Keratinocyte (primary cell): ENCODE measurements at regions not wholly inside any gene's neighbourhood (a gene's known extent, or its start where the extent isn't known, plus 50 kb on each side); places are given as distances from the start of the nearest gene placed in this dataset.

ENCODE experiments used
- DNase-seq: peaks from one replicate; pipeline ENCODE4 v3.0.0-alpha.2; 2011; ENCODE audit warnings: low read depth, missing footprints, low spot score
- FAIRE-seq: peaks from 2 replicates; lab custom pipeline; 2011; peaks lifted over from hg19 to GRCh38; lab: Jason Lieb, UNC
- H2AFZ ChIP-seq: 2 replicates; pipeline ENCODE4 v1.6.0; 2012; ENCODE audit warnings: low read length, control low read depth, inconsistent platforms; ENCODE audit not compliant: control insufficient read depth
- H3K27ac ChIP-seq: 2 replicates; pipeline ENCODE4 v1.5.1; 2011; ENCODE audit warnings: low read length; ENCODE audit not compliant: control insufficient read depth, insufficient read depth
- H3K27me3 ChIP-seq: 3 replicates; pipeline ENCODE4 v1.6.0; 2011; ENCODE audit warnings: low read length; ENCODE audit not compliant: control insufficient read depth, insufficient read depth; ENCODE audit errors: extremely low read depth
- H3K36me3 ChIP-seq, 2 experiments: 2 replicates in 1 of 2; 3 replicates in 1 of 2; pipeline ENCODE4 v1.5.1; 2011; ENCODE audit warnings: low read length in 2 of 2, mild to moderate bottlenecking in 1 of 2; ENCODE audit not compliant: control insufficient read depth in 2 of 2, insufficient read depth in 2 of 2; ENCODE audit errors: extremely low read depth in 1 of 2
- H3K4me1 ChIP-seq: 3 replicates; pipeline ENCODE4 v1.5.1; 2011; ENCODE audit warnings: low read length; ENCODE audit not compliant: control insufficient read depth, insufficient read depth; ENCODE audit errors: extremely low read depth
- H3K4me2 ChIP-seq: 3 replicates; pipeline ENCODE4 v1.6.0; 2011; ENCODE audit warnings: low read depth, low read length; ENCODE audit not compliant: control insufficient read depth, insufficient read depth; ENCODE audit errors: extremely low read depth
- H3K4me3 ChIP-seq, 3 experiments: fragments of 200-600 bp in 1 of 3; sonication (generic) in 1 of 3; 2 replicates in 2 of 3; 3 replicates in 1 of 3; pipeline ENCODE4 v1.5.1; 2011 to 2016; ENCODE audit warnings: low read length in 3 of 3, mild to moderate bottlenecking in 3 of 3, control low read depth in 2 of 3, inconsistent platforms in 1 of 3, low read depth in 1 of 3, mixed read lengths in 1 of 3, mixed run types in 1 of 3, moderate library complexity in 1 of 3; ENCODE audit not compliant: control insufficient read depth in 2 of 3, insufficient read depth in 2 of 3; ENCODE audit errors: extremely low read depth in 1 of 3
- H3K79me2 ChIP-seq: 2 replicates; pipeline ENCODE4 v1.6.0; 2012; ENCODE audit warnings: low read length; ENCODE audit not compliant: control insufficient read depth, insufficient read depth
- H3K9ac ChIP-seq: 3 replicates; pipeline ENCODE4 v1.6.0; 2011; ENCODE audit warnings: low read length; ENCODE audit not compliant: control insufficient read depth, insufficient read depth; ENCODE audit errors: extremely low read depth
- H3K9me1 ChIP-seq: 3 replicates; pipeline ENCODE4 v1.6.0; 2011; ENCODE audit warnings: low read length; ENCODE audit not compliant: control insufficient read depth, insufficient read depth; ENCODE audit errors: extremely low read depth
- H3K9me3 ChIP-seq: 2 replicates; pipeline ENCODE4 v1.5.1; 2012; ENCODE audit warnings: low read depth, low read length; ENCODE audit not compliant: control insufficient read depth
- H4K20me1 ChIP-seq: 3 replicates; pipeline ENCODE4 v1.6.0; 2011; ENCODE audit warnings: low read length; ENCODE audit not compliant: control insufficient read depth, insufficient read depth; ENCODE audit errors: extremely low read depth
- CTCF ChIP-seq, 3 experiments: IDR thresholded peaks in 1 of 3; conservative IDR thresholded peaks in 1 of 3; optimal IDR thresholded peaks in 1 of 3; 2 replicates in 2 of 3; 3 replicates in 1 of 3; pipeline versions ENCODE3 to v1.5.1; 2011; ENCODE audit warnings: low read length in 3 of 3, mild to moderate bottlenecking in 3 of 3, moderate library complexity in 2 of 3, control low read depth in 1 of 3, inconsistent platforms in 1 of 3; ENCODE audit not compliant: insufficient read depth in 2 of 3; ENCODE audit errors: extremely low read depth in 1 of 3
- EZH2 ChIP-seq: IDR thresholded peaks from one replicate; pipeline ENCODE4 v1.6.1; 2012; ENCODE audit warnings: inconsistent platforms, mild to moderate bottlenecking, low read length, moderate library complexity
- dilution Hi-C: fragments of 300-500 bp; cut with MboI; formaldehyde crosslinking; loops from one replicate; pipeline ENCODE4 v1.7.0; 2020; ENCODE audit warnings: low sequenced_read_pairs; ENCODE audit not compliant: extremely low pct_ligation_motif_present

DNA sequence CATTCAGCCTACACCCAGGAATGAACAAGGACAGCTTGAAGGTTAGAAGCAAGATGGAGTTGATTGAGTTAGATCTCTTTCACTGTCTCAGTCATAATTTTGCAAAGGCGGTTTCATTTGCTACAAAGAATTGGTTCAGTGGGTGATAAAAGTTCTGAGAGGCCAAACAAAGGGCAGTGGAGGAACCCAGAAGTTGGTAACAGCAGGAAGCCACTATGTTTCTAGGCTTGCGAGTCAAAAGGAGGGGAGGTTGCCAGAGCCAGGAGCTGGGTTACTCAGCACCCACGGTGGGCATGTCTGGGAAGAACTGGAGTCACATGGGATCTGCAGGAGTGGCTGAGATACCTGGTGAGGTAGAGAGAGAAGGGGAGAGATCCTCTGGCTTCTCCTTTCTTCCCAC lies 64.2 kb upstream of the MRPS6 start:
- Histone ChIP-seq H3K4me3 (no peak overlapping the region), H3K27ac (no peak overlapping the region), H3K27me3 (no peaks in the 10 kb centered on the region), H3K4me1 (no peaks in the 10 kb centered on the region), H3K4me2 (no peak overlapping the region), H4K20me1 (no peaks in the 10 kb centered on the region), H3K36me3 (no peaks in the 10 kb centered on the region), H2AFZ (no peak overlapping the region), H3K9me1 (no peaks in the 10 kb centered on the region), H3K9me3 (peaks cover 14% of the 10 kb centered on the region), H3K9ac (no peak overlapping the region), H3K79me2 (no peaks in the 10 kb centered on the region)
- dilution Hi-C loops: no loop called here
- DNase-seq (no peak), FAIRE-seq (no peak)
- no peak for TF ChIP-seq CTCF (optimal IDR thresholded peaks at IDR 0.05 in 1 of 3, IDR thresholded peaks at IDR 0.05 in 1 of 3, conservative IDR thresholded peaks at IDR 0.05 in 1 of 3; ENCODE audit: extremely low read depth in 1 of 3, insufficient read depth in 2 of 3, low read length in 3 of 3)
- TF ChIP-seq EZH2: no peak

- H3K4me3 ChIP-seq: no peak overlapping the region
- DNase-seq: no peak
- no peaks in the 10 kb centered on the region for H3K36me3 ChIP-seq
- H3K9me1 ChIP-seq: no peaks in the 10 kb centered on the region
- no peaks in the 10 kb centered on the region for H3K27me3 ChIP-seq
- dilution Hi-C loops: no loop called here
- TF ChIP-seq CTCF (optimal IDR thresholded peaks at IDR 0.05 in 1 of 3, IDR thresholded peaks at IDR 0.05 in 1 of 3, conservative IDR thresholded peaks at IDR 0.05 in 1 of 3; ENCODE audit: extremely low read depth in 1 of 3, insufficient read depth in 2 of 3, low read length in 3 of 3) (no peak), EZH2 (no peak)
- no peaks in the 10 kb centered on the region for H3K79me2 ChIP-seq
- H3K4me1 ChIP-seq: no peaks in the 10 kb centered on the region
- no peak for FAIRE-seq
- no peak overlapping the region for H3K4me2 ChIP-seq
- no peak overlapping the region for H3K9ac ChIP-seq
- no peak overlapping the region for H3K27ac ChIP-seq
- no peaks in the 10 kb centered on the region for H4K20me1 ChIP-seq
- peaks cover 14% of the 10 kb centered on the region for H3K9me3 ChIP-seq
- no peak overlapping the region for H2AFZ ChIP-seq
Observed at GRCh38 chr21:34008618-34009017, 64.8 kb upstream of the MRPS6 start.
